IPS-20b (cell line): ENCODE measurements at regions not wholly inside any gene's neighbourhood (a gene's known extent, or its start where the extent isn't known, plus 50 kb on each side); places are given as distances from the start of the nearest gene placed in this dataset.
"Not testable (repeated sequence)": the region's sequence is repeated elsewhere in the genome, so short reads cannot be mapped to it uniquely, and the experiment has no call there.

Experiments
- H3K27ac ChIP-seq: one replicate; pipeline ENCODE4 v1.5.1; 2013; ENCODE audit warnings: low read length
- H3K27me3 ChIP-seq: 2 replicates; pipeline ENCODE4 v1.6.1; 2013; ENCODE audit warnings: mild to moderate bottlenecking, low read length, inconsistent platforms; ENCODE audit not compliant: insufficient read depth
- H3K36me3 ChIP-seq: 2 replicates; pipeline ENCODE4 v1.6.1; 2013; ENCODE audit warnings: low read depth, mild to moderate bottlenecking, inconsistent platforms, low read length, moderate library complexity; ENCODE audit not compliant: insufficient read depth
- H3K4me1 ChIP-seq: 2 replicates; pipeline ENCODE4 v1.6.1; 2013; ENCODE audit warnings: mild to moderate bottlenecking, control low read depth, inconsistent platforms, low read length, moderate library complexity; ENCODE audit not compliant: insufficient read depth
- H3K4me3 ChIP-seq: 2 replicates; pipeline ENCODE4 v1.5.1; 2013; ENCODE audit warnings: mild to moderate bottlenecking, low read length, inconsistent platforms
- H3K9ac ChIP-seq: 2 replicates; pipeline ENCODE4 v1.6.1; 2013; ENCODE audit warnings: low read depth, mild to moderate bottlenecking, inconsistent platforms, low read length, moderate library complexity
- H3K9me3 ChIP-seq: 2 replicates; pipeline ENCODE4 v1.6.1; 2013; ENCODE audit warnings: mild to moderate bottlenecking, low read depth, low read length, inconsistent platforms; ENCODE audit not compliant: insufficient read depth

DNA sequence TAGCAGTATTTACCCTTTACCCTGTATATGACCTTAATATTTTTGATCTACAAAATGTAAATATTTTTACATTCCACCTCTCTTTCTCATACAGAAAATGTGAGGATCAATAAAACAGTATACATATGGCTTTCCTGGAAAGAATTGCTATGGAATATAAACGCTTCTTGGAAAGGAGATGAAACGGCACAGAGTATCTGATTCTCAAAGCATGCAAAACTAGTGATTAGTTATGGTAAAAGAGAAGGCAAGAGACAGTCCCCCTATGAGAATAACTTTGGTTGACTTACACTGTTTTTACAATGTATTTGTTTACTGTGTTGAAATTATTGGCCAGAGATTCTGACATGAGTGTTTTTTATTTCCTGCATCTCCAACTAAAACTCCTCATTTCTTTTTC lies 204.6 kb upstream of the C21orf91 start:
- H3K9ac ChIP-seq = no peak overlapping the region
- no peaks in the 10 kb centered on the region for H3K4me1 ChIP-seq
- H3K9me3 ChIP-seq = no peaks in the 10 kb centered on the region
- no peaks in the 10 kb centered on the region for H3K27me3 ChIP-seq
- no peaks in the 10 kb centered on the region for H3K36me3 ChIP-seq
- H3K4me3 ChIP-seq = no peak overlapping the region
- no peak overlapping the region for H3K27ac ChIP-seq

GRCh38 chr21:18023157-18023556 lies 204.0 kb upstream of the C21orf91 start:
- H3K27ac ChIP-seq = no peak overlapping the region
- no peak overlapping the region for H3K9ac ChIP-seq
- H3K4me1 ChIP-seq = no peaks in the 10 kb centered on the region
- H3K36me3 ChIP-seq = no peaks in the 10 kb centered on the region
- no peak overlapping the region for H3K4me3 ChIP-seq
- H3K9me3 ChIP-seq = no peaks in the 10 kb centered on the region
- no peaks in the 10 kb centered on the region for H3K27me3 ChIP-seq

DNA sequence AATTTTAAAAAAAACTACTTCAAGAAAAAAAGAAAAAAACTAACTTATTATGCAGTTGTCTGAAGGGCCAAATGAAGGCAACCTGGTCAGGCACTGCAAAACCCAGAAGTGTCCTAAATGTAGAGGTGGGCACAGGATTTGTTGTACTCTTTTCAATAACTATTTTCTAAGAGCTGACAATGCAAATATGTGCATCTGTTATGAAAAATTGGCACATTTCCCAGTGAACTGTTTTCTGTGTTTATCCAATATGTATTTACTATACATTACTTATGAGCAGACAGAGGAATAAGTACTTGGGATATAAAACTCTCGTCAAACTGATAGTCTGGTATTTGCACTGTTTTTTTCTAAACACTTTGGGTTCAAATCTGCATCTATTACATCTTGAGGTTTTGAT lies 188.0 kb upstream of the C21orf91 start:
- H3K9me3 ChIP-seq = no peaks in the 10 kb centered on the region
- no peak overlapping the region for H3K9ac ChIP-seq
- no peak overlapping the region for H3K27ac ChIP-seq
- no peaks in the 10 kb centered on the region for H3K4me1 ChIP-seq
- H3K4me3 ChIP-seq = no peak overlapping the region
- H3K27me3 ChIP-seq = no peaks in the 10 kb centered on the region
- H3K36me3 ChIP-seq = no peaks in the 10 kb centered on the region

- no peaks in the 10 kb centered on the region for H3K36me3 ChIP-seq
- H3K9me3 ChIP-seq = no peaks in the 10 kb centered on the region
- no peak overlapping the region for H3K27ac ChIP-seq
- H3K9ac ChIP-seq = no peak overlapping the region
- H3K4me3 ChIP-seq = no peak overlapping the region
- H3K4me1 ChIP-seq = no peaks in the 10 kb centered on the region
- no peaks in the 10 kb centered on the region for H3K27me3 ChIP-seq
Measured at GRCh38 chr21:18006691-18007090, 187.5 kb upstream of the C21orf91 start.

DNA sequence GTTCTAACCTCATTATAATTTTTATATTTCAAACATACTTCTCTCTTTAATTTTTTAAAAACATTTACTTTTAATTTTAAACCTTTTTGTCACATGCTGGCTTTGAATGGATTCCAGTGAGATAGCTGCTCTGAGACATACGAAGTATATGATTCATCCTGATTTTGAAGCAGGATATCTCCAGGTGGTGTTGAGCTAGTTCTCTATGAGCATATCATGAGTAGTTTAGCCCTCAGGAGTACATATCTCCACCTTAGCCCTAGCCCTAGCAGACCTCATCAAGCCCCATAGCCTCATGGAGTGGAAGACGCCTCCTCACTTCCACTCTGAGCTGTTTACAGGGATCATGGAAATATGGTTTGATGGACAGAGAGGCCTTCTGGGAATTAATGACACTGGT lies 183.2 kb upstream of the C21orf91 start:
- H3K36me3 ChIP-seq = no peaks in the 10 kb centered on the region
- H3K27ac ChIP-seq = no peak overlapping the region
- no peaks in the 10 kb centered on the region for H3K27me3 ChIP-seq
- H3K4me1 ChIP-seq = no peaks in the 10 kb centered on the region
- no peak overlapping the region for H3K9ac ChIP-seq
- H3K9me3 ChIP-seq = peaks cover 19% of the 10 kb centered on the region
- H3K4me3 ChIP-seq = no peak overlapping the region

DNA sequence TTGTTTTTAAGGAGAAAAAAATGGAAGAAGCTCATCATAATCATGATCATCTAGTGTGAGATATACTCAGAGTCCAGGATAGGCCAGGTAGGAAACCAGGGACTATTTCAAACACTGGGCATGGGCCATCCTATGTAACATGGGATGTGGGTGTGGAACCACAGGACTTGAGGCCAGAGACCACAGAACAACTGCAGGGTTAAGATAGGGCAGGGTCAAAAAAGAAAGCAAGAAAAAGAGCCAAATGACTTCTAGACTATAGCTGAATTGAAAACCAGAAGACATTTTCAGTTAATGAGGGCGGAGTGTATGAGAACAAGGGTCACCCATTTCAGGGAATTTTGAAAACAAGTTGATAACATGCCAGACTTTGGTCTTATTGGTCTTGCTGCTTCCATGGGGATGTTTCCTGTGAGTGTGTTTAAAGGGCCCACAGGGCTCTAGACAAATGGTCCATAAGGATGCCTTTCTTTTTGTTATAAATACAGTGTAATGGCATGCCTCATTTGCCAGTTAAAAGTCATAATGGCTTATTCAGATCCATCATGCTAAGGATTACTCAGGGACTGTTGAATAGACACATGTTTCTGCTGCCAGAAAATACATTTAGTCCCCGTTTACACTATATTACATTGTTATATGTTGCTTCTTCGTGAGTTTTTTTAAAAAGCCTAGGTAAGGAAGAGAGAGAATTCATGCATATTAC lies 182.0 kb upstream of the C21orf91 start:
- H3K27ac ChIP-seq = no peak overlapping the region

GRCh38 chr21:17998599-17998998 lies 179.4 kb upstream of the C21orf91 start:
- peaks cover 23% of the 10 kb centered on the region for H3K9me3 ChIP-seq
- H3K36me3 ChIP-seq, H3K4me1 ChIP-seq, H3K4me3 ChIP-seq, H3K27me3 ChIP-seq, H3K9ac ChIP-seq, H3K27ac ChIP-seq: not testable (repeated sequence)

More for the DNA sequence above, 182.0 kb upstream of the C21orf91 start:
- peaks cover 23% of the 10 kb centered on the region for H3K9me3 ChIP-seq
- no peak overlapping the region for H3K4me3 ChIP-seq
- H3K36me3 ChIP-seq = no peaks in the 10 kb centered on the region
- H3K9ac ChIP-seq = no peak overlapping the region
- H3K27me3 ChIP-seq = no peaks in the 10 kb centered on the region
- H3K4me1 ChIP-seq = no peaks in the 10 kb centered on the region

DNA sequence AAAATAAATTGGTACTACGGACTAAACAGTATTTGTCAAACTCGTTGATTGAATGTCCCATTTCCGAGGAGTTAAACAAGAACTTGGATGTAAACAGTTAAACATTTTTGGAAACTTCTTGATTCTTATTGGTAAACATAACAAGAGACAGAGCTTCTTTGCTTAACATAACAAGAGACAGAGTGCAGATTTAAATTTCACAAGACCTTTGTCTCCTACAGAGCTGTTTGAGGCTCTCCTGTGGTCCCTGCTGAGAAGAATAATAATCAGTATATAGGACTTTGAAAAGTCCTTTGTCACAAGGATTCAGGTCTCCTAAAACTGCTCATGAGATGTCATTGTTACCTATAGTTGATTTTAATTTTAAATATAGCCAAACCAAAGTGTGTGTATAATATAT lies 170.6 kb upstream of the C21orf91 start:
- Histone ChIP-seq H3K9me3 (peaks cover 15% of the 10 kb centered on the region), H3K4me1 (peaks cover 17% of the 10 kb centered on the region; the same call in 1 of the 2 replicates), H3K9ac (peak overlapping the region; percentile 50; the same call in 1 of the 2 replicates), H3K4me3 (peak overlapping the region; percentile 55), H3K27ac (peak overlapping the region; percentile 73), H3K27me3 (no peaks in the 10 kb centered on the region), H3K36me3 (peaks cover 8% of the 10 kb centered on the region; the same call in 1 of the 2 replicates)

DNA sequence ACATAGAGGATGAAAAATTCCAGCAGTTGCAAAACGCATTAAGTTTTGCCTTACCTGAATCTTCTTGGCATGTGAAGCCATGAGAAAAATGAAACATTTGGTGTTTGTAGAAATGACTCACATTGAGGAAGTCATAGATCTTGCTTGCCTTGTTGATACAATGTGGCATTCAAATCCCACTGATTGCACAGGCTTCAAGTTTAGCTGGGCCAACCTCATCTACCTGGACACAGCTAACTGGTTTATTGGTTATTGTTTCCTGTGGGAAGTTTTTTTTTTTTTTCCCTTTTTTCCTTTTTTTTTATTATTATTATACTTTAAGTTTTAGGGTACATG lies 168.9 kb upstream of the C21orf91 start:
- Histone ChIP-seq H3K27ac (no peak overlapping the region), H3K9ac (no peak overlapping the region), H3K36me3 (peaks cover 8% of the 10 kb centered on the region; the same call in 1 of the 2 replicates), H3K4me3 (no peak overlapping the region), H3K27me3 (no peaks in the 10 kb centered on the region), H3K9me3 (peaks cover 12% of the 10 kb centered on the region), H3K4me1 (peaks cover 17% of the 10 kb centered on the region; the same call in 1 of the 2 replicates)

- H3K36me3 ChIP-seq = peaks cover 8% of the 10 kb centered on the region; the same call in 1 of the 2 replicates
- peaks cover 17% of the 10 kb centered on the region; the same call in 1 of the 2 replicates for H3K4me1 ChIP-seq
- no peak overlapping the region for H3K4me3 ChIP-seq
- H3K9me3 ChIP-seq = peaks cover 12% of the 10 kb centered on the region; the same call in 1 of the 2 replicates
- H3K9ac ChIP-seq = no peak overlapping the region
- H3K27me3 ChIP-seq = no peaks in the 10 kb centered on the region
- no peak overlapping the region for H3K27ac ChIP-seq
Measured at GRCh38 chr21:17987382-17988101, 168.4 kb upstream of the C21orf91 start.

DNA sequence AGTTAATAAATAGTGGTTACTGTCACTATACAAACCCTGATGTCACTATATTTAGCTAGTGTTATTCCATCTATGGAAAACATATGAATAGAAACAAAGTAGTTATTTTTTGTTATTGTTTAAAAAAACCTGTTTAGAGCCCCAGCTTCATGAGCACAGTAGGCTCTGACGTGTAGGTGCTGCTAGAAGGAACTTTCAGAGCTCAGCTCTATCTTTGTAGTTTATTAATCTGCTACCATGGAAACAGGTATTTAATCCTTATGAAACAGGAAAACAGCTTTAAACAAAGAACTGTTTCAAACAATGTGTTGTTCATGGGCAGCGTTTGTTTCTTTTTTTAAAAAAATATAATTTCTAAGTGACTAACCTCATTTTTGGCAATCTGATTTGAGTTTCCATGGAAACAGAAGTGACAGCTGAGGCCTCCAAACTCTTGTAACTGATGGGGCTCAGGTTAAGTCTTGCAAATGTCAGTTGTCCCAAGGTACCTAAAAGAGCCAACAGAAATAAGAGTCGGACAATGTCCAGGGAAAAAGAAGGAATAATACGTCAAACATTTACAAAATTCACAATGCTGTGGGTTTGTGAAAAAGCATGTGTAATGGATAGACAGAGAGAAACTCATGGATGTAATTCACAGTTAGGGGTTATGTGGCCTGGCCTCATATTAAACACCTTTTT lies 162.0 kb upstream of the C21orf91 start:
- H3K27me3 ChIP-seq = no peaks in the 10 kb centered on the region
- no peak overlapping the region for H3K27ac ChIP-seq
- H3K4me3 ChIP-seq = no peak overlapping the region
- H3K36me3 ChIP-seq = no peaks in the 10 kb centered on the region
- no peaks in the 10 kb centered on the region; the same call in 1 of the 2 replicates for H3K4me1 ChIP-seq
- H3K9me3 ChIP-seq = no peaks in the 10 kb centered on the region
- H3K9ac ChIP-seq = no peak overlapping the region
